GM12892 (cell line): ENCODE measurements at regions not wholly inside any gene's neighbourhood (a gene's known extent, or its start where the extent isn't known, plus 50 kb on each side); places are given as distances from the start of the nearest gene placed in this dataset.

Source experiments
- POLR2A ChIP-seq: IDR thresholded peaks from 2 replicates; pipeline ENCODE4 v1.6.1; 2011; ENCODE audit warnings: low read depth, low read length, control low read depth
- TAF1 ChIP-seq: IDR thresholded peaks from 2 replicates; pipeline ENCODE4 v1.6.1; 2011; ENCODE audit warnings: low read depth, mild to moderate bottlenecking, control low read depth, low read length, borderline replicate concordance

DNA sequence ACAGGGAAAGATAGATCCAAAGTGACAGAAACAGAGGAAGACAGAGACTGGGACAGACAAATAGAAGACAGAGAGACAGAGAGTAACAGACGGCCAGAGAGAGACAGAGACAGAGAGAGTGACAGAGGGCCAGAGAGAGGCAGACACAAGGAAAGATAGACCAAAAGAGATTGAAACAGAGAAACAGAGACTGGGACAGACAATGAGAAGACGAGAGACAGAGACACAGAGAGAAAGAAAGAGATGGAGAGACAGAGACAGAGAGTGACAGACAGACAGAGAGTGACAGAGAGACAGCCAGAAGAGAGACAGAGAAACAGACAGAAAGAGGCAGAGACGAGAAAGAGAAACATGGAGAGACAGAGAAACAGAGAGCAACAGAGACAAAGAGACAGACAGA is 127.3 kb downstream of the UQCRFS1 start:
- no peak for TF ChIP-seq POLR2A
- no peak for TF ChIP-seq TAF1
